HG02763 (cell line): ENCODE measurements at regions not wholly inside any gene's neighbourhood (a gene's known extent, or its start where the extent isn't known, plus 50 kb on each side); places are given as distances from the start of the nearest gene placed in this dataset.
"Not testable (repeated sequence)": the region's sequence is repeated elsewhere in the genome, so short reads cannot be mapped to it uniquely, and the experiment has no call there.

Experiments used
- ATAC-seq: cut with Tn5 transposase; IDR thresholded peaks from one replicate; pipeline ENCODE4 v1.9.1; 2021; ENCODE audit warnings: mild to moderate bottlenecking, moderate library complexity; ENCODE audit not compliant: unreplicated experiment

DNA sequence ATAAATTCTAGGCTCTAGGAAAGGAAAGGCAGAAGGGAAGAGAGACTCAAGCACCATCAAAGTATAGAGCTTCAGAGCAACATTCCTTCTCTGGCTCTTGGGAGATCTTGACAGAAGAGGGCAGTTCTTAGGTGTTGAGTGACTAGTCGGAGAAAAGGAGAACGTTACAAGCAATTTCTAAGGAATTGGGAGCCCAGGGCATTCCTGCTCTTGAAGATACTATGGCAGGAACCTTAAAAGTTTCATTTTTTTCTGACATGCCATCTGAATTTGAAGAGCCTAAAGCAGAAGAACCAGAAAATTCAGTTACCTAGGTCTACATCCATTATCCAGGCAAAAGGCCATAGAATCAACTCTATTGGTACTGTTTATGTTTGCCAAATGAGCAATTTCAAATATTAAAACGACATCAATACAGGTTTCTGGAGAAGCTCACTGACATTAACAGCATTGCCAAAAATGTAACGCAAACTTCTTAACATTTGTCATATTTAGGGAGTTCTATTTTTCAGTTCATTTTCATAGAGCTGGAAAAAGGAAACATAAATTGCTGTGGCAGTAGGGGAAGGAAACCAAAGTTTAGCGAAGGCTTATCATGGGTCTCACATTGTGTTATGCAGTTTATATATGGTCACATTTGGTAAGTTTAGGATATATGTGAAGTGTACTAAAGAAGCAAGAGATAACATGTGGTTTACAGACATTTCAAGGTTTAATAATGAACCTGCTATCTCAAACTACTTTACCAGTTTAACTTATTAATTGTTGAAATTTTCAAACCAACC lies 210.1 kb upstream of the NRIP1 start:
- ATAC-seq = no peak

GRCh38 chr21:15275615-15276235 lies 210.9 kb upstream of the NRIP1 start:
- no peak for ATAC-seq

GRCh38 chr21:15276243-15276642 lies 211.4 kb upstream of the NRIP1 start:
- no peak for ATAC-seq

GRCh38 chr21:15277466-15277865 lies 212.7 kb upstream of the NRIP1 start:
- no peak for ATAC-seq

DNA sequence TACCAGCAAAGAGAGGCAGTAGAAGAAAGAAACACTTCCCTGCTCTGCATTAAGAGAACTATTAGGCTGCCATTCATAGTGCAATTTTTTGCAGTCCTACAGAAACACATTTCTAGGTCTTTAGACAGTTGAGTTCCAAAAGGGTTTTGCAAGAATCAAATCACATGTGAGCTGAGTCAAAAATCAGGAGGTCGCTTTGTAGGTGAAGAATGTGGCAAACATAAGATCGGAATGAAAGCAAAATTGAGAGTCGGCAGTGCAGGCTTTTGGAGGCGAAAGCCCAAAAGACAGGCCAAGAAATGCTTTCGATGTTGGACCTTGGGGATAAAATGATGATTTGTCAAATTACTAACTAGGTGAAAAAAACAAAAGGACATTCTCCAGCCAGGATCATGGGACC lies 213.5 kb upstream of the NRIP1 start:
- no peak for ATAC-seq

- no peak for ATAC-seq
Measured at GRCh38 chr21:15278851-15279250, 214.1 kb upstream of the NRIP1 start.

- ATAC-seq = no peak
Measured at GRCh38 chr21:15279482-15279881, 214.7 kb upstream of the NRIP1 start.

GRCh38 chr21:15281714-15282113 lies 216.9 kb upstream of the NRIP1 start:
- ATAC-seq = no peak

- no peak for ATAC-seq
Measured at GRCh38 chr21:15282665-15283064, 217.9 kb upstream of the NRIP1 start.

DNA sequence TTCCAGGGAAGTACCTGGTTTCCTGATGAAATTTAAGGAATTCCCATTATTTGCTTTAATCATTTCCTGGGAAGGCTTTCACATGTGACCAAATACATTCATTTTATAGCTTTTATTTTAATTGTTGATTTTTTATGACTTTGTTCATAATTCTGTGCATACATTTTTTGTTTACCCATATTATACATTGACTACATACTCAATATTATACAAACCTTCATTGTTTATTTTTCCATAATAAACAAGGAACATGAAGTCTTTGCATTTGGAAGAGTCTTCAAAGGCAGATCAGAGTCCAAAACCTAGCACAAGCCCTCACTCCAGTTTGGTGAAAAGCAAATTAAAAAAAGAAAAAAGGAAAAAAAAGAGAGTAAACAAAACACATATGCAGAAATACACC lies 218.3 kb upstream of the NRIP1 start:
- ATAC-seq = no peak

DNA sequence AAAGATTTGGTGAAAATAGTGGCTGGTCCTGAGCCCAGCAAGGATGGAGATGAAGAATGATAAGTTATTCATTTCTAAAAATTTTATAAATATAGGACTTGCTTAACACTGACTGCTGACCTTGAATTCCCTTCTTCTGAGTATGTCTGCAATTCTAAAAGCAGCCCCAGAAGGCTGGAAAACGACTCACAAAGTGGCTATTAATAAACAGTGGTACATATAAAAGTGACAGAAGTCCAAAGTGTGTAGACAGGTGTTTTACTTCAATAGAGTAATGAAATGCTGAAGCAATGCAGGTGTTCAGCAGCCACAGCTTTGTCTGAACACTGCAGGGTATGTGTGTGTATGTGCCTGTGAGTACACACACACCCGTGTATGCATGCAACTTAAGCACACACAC lies 219.0 kb upstream of the NRIP1 start:
- ATAC-seq = no peak

DNA sequence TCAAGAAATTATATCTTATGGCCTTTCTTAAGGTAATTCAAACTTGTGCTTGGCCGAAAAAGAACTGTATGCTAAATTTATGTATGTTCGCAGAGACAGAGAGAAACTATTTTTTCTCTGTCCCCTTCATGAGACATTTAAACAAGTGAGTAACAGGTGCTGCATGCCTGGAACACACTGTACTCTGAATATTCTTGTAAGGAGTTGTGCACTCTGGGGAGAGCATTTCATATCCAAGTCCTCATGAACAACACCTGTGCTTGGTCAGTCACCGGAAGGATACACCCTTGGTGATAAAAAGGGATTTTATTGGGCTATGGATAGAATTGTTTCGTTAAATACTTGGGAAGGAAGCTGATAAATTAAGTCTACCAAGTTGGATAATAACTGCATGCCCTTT lies 220.8 kb upstream of the NRIP1 start:
- ATAC-seq = no peak

DNA sequence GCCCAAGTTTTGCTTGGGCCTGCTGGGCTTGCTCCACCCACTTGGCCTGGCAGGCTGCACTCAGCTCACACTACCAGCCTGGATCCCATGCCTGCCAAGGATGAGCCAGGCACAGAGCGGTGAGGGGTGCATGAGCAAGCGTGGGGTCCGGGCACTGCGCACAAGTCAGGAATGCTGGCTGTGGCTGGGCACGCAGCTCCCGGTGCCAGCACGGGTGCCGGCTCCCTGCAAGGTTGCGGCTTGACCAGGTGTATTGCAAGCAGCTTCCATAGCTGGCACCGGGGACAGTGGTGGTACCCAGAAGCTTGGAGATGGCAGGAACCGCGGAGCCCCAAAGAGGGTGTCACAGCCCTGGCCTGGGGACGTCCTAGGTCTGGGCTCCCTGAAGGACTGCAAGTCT lies 224.4 kb upstream of the NRIP1 start:
- no peak for ATAC-seq

- ATAC-seq = no peak
Measured at GRCh38 chr21:15289896-15290841, 225.4 kb upstream of the NRIP1 start.

DNA sequence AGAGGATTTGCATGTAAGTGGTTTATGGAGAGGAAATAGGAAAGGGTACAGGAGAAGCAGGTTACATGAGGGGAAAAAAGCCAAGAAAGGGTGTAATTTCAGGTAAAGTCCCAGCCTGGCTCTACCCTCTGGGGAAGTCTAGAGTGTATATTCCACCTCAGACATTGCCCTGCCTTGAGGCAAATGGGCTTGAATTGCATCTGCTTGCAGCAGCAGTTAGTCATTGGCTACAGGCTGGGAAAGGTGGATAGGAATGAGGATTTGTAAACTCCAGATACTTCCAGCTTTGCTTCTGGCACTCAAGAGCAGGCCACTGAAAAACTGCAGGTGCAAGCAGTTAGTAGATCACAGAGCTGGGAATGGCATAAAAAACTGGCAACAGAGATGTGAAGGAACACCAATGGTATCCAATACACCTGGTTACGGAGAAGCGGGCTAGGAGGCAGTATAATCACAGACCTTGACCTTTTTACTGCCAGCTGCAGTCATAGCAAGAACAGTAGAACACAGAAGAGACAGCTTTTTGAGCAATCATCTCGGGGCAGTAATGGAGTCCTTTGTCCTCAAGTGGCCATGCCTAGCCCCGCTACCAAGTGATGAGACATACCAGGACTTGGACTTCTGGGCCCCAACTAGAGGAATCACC lies 226.9 kb upstream of the NRIP1 start:
- ATAC-seq = no peak

GRCh38 chr21:15293240-15293639 lies 228.4 kb upstream of the NRIP1 start:
- no peak for ATAC-seq

GRCh38 chr21:15295875-15296274 lies 231.1 kb upstream of the NRIP1 start:
- no peak for ATAC-seq

DNA sequence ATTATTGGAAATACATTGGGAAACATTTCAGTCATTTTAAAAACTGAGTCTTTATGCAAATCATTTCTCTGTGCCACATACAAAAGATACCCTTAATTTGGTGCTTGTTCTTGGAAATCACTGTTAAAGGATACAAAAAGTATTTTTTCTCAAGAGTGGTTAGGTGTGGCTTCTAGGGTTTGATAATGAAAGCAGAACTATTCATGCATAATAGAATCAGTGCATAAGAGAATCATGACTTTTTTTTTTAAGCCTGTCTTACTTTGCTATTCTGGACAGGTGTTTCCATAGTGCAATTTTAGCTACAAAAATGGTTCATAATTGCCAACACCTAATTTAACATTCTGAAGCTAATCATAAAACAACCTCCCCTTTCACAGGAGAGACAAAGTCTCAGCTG lies 233.0 kb upstream of the NRIP1 start:
- no peak for ATAC-seq

DNA sequence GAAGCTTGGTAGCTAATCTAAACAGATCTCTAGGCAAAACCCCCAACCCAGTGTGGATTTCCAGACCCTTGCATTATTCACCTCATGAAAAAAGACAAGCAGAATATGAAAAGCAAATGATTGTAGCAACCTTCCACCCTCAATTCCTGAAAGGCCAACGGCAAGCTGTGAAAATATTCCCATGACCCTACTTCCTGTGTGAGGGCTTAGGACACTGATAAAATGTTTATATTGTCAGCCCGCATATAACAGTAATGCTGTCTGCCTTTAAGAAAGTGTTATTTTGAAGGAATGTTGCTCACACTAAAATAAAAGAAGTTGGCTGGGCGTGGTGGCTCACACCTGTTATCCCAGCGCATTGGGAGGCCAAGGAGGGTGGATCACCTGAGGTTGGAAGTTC lies 233.5 kb upstream of the NRIP1 start:
- no peak for ATAC-seq

- not testable (repeated sequence) for ATAC-seq
Measured at GRCh38 chr21:15298755-15299154, 234.0 kb upstream of the NRIP1 start.

DNA sequence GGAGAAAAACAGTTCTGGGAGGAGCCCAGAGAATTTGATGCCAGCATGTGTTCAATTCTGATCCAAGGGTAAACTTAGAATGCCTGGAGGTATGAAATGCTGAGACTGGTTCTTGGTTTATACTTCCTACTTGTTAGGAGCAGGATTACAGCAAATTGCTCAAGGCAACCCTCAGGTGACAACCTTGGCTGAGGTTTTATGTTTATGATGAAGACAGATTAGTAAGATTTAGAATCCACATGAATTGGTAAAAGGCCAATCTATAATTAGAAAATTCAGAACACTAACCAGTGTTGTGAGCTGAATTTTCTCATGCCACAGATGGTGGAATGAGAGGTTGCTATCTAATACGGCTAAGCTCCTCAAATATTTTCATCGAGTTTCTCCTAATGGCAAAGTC lies 235.3 kb upstream of the NRIP1 start:
- no peak for ATAC-seq
